ENCODE measurements at regions not wholly inside any gene's neighbourhood (a gene's known extent, or its start where the extent isn't known, plus 50 kb on each side); places are given as distances from the start of the nearest gene placed in this dataset.

DNA sequence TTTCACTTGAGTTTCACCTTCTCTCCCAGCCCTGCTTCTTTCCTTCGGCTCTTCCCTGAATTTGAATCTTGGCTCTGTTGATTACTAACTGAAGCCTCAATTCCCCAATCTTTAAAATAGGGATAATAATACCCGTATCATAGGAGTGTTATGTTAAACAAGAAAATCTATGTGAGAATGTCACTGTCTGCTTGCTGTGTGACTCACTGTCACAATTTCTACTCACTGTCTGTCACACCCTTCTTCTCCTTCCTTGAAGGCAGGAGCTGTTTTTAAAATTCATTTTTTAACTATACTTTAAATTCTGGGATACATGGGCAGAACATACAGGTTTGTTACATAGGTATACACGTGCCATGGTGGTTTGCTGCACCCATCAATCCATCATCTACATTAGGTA lies 141.6 kb upstream of the CXCR4 start:
- H3K4me3 ChIP-seq (replicated peaks; ENCODE audit: insufficient read depth, low read length): no peak overlapping the region
- no peak for DNase-seq (ENCODE audit: low read depth in 1 of 2, low spot score in 1 of 2)
- no peaks in the 10 kb centered on the region for H3K27me3 ChIP-seq (ENCODE audit: insufficient read depth, poor library complexity, severe bottlenecking)
- no peak overlapping the region for H3K27ac ChIP-seq (replicated peaks)
- TF ChIP-seq REST (IDR thresholded peaks at IDR 0.05; ENCODE audit: insufficient replicate concordance, low read depth) (no peak), POLR2AphosphoS5 (IDR thresholded peaks at IDR 0.05; ENCODE audit: low read depth) (no peak), CTCF (IDR thresholded peaks at IDR 0.05; ENCODE audit: insufficient read depth, low read length) (no peak), SPI1 (IDR thresholded peaks at IDR 0.05; ENCODE audit: borderline replicate concordance, low read depth) (no peak), GABPA (IDR thresholded peaks at IDR 0.05; ENCODE audit: low read depth) (no peak)

DNA sequence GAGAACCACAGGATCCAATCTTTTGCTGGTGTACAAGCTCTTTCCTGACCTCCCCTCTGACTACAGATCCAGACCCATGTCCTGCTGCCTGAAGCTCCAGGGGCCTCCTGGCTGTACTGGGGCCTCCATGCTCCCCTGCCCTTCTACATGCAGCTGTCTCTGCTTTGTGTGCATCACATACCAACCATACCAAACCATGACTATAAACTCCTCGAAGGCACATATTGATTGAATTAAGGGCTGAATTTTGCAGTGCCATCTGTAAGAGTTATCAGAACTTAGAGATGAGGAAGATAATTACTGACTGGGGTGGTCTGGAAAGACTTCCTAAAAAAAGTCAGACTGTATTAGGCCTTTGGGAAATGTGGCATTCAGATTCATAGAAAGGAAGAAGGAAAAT lies 139.9 kb upstream of the CXCR4 start:
- DNase-seq (ENCODE audit: low read depth in 1 of 2, low spot score in 1 of 2): no peak
- no peaks in the 10 kb centered on the region for H3K27me3 ChIP-seq (ENCODE audit: insufficient read depth, poor library complexity, severe bottlenecking)
- no peak overlapping the region for H3K27ac ChIP-seq (replicated peaks)
- TF ChIP-seq POLR2AphosphoS5 (IDR thresholded peaks at IDR 0.05; ENCODE audit: low read depth) (no peak), GABPA (IDR thresholded peaks at IDR 0.05; ENCODE audit: low read depth) (no peak), CTCF (IDR thresholded peaks at IDR 0.05; ENCODE audit: insufficient read depth, low read length) (no peak), REST (IDR thresholded peaks at IDR 0.05; ENCODE audit: insufficient replicate concordance, low read depth) (no peak), SPI1 (IDR thresholded peaks at IDR 0.05; ENCODE audit: borderline replicate concordance, low read depth) (no peak)
- H3K4me3 ChIP-seq (replicated peaks; ENCODE audit: insufficient read depth, low read length): no peak overlapping the region

GRCh38 chr2:136255648-136256461 lies 137.9 kb upstream of the CXCR4 start:
- peak; percentile 75 to 79 for DNase-seq (ENCODE audit: low read depth in 1 of 2, low spot score in 1 of 2)
- TF ChIP-seq GABPA (IDR thresholded peaks at IDR 0.05; ENCODE audit: low read depth): peak; percentile 51; the same call in 1 of the 2 replicates
- no peak for TF ChIP-seq POLR2AphosphoS5 (IDR thresholded peaks at IDR 0.05; ENCODE audit: low read depth)
- TF ChIP-seq CTCF (IDR thresholded peaks at IDR 0.05; ENCODE audit: insufficient read depth, low read length): no peak
- no peak for TF ChIP-seq REST (IDR thresholded peaks at IDR 0.05; ENCODE audit: insufficient replicate concordance, low read depth)
- TF ChIP-seq SPI1 (IDR thresholded peaks at IDR 0.05; ENCODE audit: borderline replicate concordance, low read depth): peak; percentile 99
- peak overlapping the region; percentile 70 for H3K27ac ChIP-seq (replicated peaks)
- H3K4me3 ChIP-seq (replicated peaks; ENCODE audit: insufficient read depth, low read length): no peak overlapping the region
- no peaks in the 10 kb centered on the region for H3K27me3 ChIP-seq (ENCODE audit: insufficient read depth, poor library complexity, severe bottlenecking)
